Common myeloid progenitor, CD34-positive (primary cell): ENCODE measurements at regions not wholly inside any gene's neighbourhood (a gene's known extent, or its start where the extent isn't known, plus 50 kb on each side); places are given as distances from the start of the nearest gene placed in this dataset.

Experiments used
- CTCF ChIA-PET: fragments of 350-600 bp; sonication (Branson Sonifier 250); formaldehyde crosslinking; loops from one replicate; lab custom pipeline; 2021; ENCODE audit warnings: antibody characterized with exemption; lab: Charles Lee
- POLR2A ChIA-PET: fragments of 350-600 bp; sonication (Branson Sonifier 250); formaldehyde crosslinking; loops from one replicate; lab custom pipeline; 2021; ENCODE audit warnings: antibody characterized with exemption; lab: Charles Lee
- DNase-seq, 3 donors: peaks; one replicate each; pipeline versions ENCODE4 v3.0.0 to v3.0.0-alpha.2; 2013
- H3K27ac ChIP-seq, 2 experiments: 1 replicate in 1 of 2; 2 replicates in 1 of 2; pipeline ENCODE4 v1.7.0; 2013; ENCODE audit warnings: inconsistent platforms in 2 of 2, low read length in 2 of 2, mild to moderate bottlenecking in 2 of 2, low read depth in 1 of 2, moderate library complexity in 1 of 2; ENCODE audit not compliant: severe bottlenecking in 2 of 2, insufficient read depth in 1 of 2, poor library complexity in 1 of 2
- H3K27me3 ChIP-seq, 5 experiments: replicated peaks in 2 of 5; 1 replicate in 3 of 5; 2 replicates in 2 of 5; pipeline versions ENCODE4 v1.6.1 to v1.7.0; 2013; ENCODE audit warnings: low read length in 4 of 5, mild to moderate bottlenecking in 2 of 5, moderate library complexity in 2 of 5, inconsistent platforms in 1 of 5; ENCODE audit not compliant: insufficient read depth in 5 of 5, control insufficient read depth in 4 of 5
- H3K36me3 ChIP-seq, 4 experiments: 1 replicate in 2 of 4; 2 replicates in 2 of 4; pipeline versions ENCODE4 v1.6.1 to v1.7.0; 2013; ENCODE audit warnings: low read length in 3 of 4, control low read depth in 1 of 4, mild to moderate bottlenecking in 1 of 4; ENCODE audit not compliant: control insufficient read depth in 4 of 4, insufficient read depth in 4 of 4
- H3K4me1 ChIP-seq, 4 experiments: 1 replicate in 3 of 4; 2 replicates in 1 of 4; pipeline versions ENCODE4 v1.6.1 to v1.7.1; 2013; ENCODE audit warnings: low read length in 3 of 4, mild to moderate bottlenecking in 3 of 4, control low read depth in 1 of 4, inconsistent platforms in 1 of 4, moderate library complexity in 1 of 4; ENCODE audit not compliant: control insufficient read depth in 4 of 4, insufficient read depth in 4 of 4; ENCODE audit errors: control extremely low read depth in 1 of 4
- H3K4me3 ChIP-seq, 7 experiments: 1 replicate in 4 of 7; 2 replicates in 3 of 7; pipeline versions ENCODE4 v1.5.1 to v1.7.0; 2013; ENCODE audit warnings: mild to moderate bottlenecking in 7 of 7, low read length in 6 of 7, moderate library complexity in 6 of 7, inconsistent platforms in 2 of 7, low read depth in 2 of 7, control low read depth in 1 of 7; ENCODE audit not compliant: insufficient read depth in 4 of 7, control insufficient read depth in 1 of 7; ENCODE audit errors: extremely low read depth in 1 of 7
- H3K9me3 ChIP-seq, 5 experiments: 1 replicate in 4 of 5; 2 replicates in 1 of 5; pipeline versions ENCODE4 v1.6.1 to v1.7.1; 2013; ENCODE audit warnings: low read length in 4 of 5, mild to moderate bottlenecking in 2 of 5, inconsistent platforms in 1 of 5, low read depth in 1 of 5, moderate library complexity in 1 of 5; ENCODE audit not compliant: control insufficient read depth in 4 of 5, insufficient read depth in 2 of 5; ENCODE audit errors: control extremely low read depth in 1 of 5
- WGBS: methylation state at CpG from one replicate; pipeline ENCODE4 v1.1.5; 2013; ENCODE audit not compliant: insufficient coverage; 5-methylcytosine and 5-hydroxymethylcytosine counted together

- H3K4me1 ChIP-seq: no peaks in the 10 kb centered on the region
- H3K4me3 ChIP-seq: no peak overlapping the region
- peaks cover 0 to 5% (median 0%) of the 10 kb centered on the region in 5 experiments for H3K9me3 ChIP-seq
- no peaks in the 10 kb centered on the region for H3K36me3 ChIP-seq
- no peak for DNase-seq
- ChIA-PET POLR2A (no interaction called here), CTCF (no interaction called here)
- no peak overlapping the region for H3K27ac ChIP-seq
- H3K27me3 ChIP-seq: no peaks in the 10 kb centered on the region
- 100% methylated on average over 3 of the region's 3 CpGs for WGBS
Observed at GRCh38 chr1:164953815-164954214, 394.8 kb downstream of the PBX1 start.

DNA sequence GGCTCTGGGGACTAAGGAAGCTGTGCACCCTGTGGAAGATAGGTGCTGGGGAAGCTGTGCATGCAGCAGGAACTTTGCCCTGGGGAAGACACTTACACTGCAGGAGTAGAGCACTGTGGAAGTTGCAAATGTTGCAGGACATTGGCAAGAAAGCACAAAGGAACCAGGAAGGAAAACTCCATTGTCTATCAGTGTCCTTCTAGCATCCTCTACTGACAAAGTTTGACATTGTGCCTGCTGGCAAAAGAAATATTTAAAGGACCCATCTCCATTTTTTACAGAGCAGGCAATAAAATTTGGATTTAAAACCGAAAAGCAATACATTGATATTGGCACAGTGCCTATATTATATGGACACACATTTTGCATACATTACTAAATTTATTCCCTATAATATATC, 394.1 kb downstream of the PBX1 start:
- Histone ChIP-seq H3K4me3 (no peak overlapping the region), H3K9me3 (peaks cover 0 to 8% (median 4%) of the 10 kb centered on the region in 5 experiments), H3K36me3 (no peaks in the 10 kb centered on the region), H3K27ac (no peak overlapping the region), H3K4me1 (no peaks in the 10 kb centered on the region), H3K27me3 (no peaks in the 10 kb centered on the region)
- CTCF ChIA-PET: no interaction called here
- DNase-seq: no peak
- POLR2A ChIA-PET: no interaction called here
- no CpG with 5 or more reads among the region's 1 CpG for WGBS

GRCh38 chr1:164951508-164951907, 392.5 kb downstream of the PBX1 start:
- Histone ChIP-seq H3K36me3 (no peaks in the 10 kb centered on the region), H3K4me1 (no peaks in the 10 kb centered on the region), H3K9me3 (peaks cover 0 to 17% (median 4%) of the 10 kb centered on the region in 5 experiments), H3K4me3 (no peak overlapping the region), H3K27me3 (no peaks in the 10 kb centered on the region), H3K27ac (no peak overlapping the region)
- ChIA-PET CTCF (no interaction called here), POLR2A (no interaction called here)
- WGBS: 100% methylated on average over 3 of the region's 3 CpGs
- no peak for DNase-seq

- H3K27ac ChIP-seq: no peak overlapping the region
- POLR2A ChIA-PET: no interaction called here
- no peak overlapping the region for H3K4me3 ChIP-seq
- DNase-seq: peak in 2 of 3 donors; percentile 3 to 28
- H3K4me1 ChIP-seq: no peaks in the 10 kb centered on the region
- no peaks in the 10 kb centered on the region for H3K36me3 ChIP-seq
- CTCF ChIA-PET: no interaction called here
- H3K27me3 ChIP-seq: no peaks in the 10 kb centered on the region
- whole genome bisulfite sequencing: 64% methylated on average over 4 of the region's 5 CpGs
- H3K9me3 ChIP-seq: peaks cover 0 to 17% (median 4%) of the 10 kb centered on the region in 5 experiments
Observed at GRCh38 chr1:164950541-164950986, 391.6 kb downstream of the PBX1 start.

- H3K27me3 ChIP-seq: no peaks in the 10 kb centered on the region
- peaks cover 0 to 17% (median 4%) of the 10 kb centered on the region in 5 experiments for H3K9me3 ChIP-seq
- H3K36me3 ChIP-seq: no peaks in the 10 kb centered on the region
- DNase-seq: no peak
- no peak overlapping the region for H3K27ac ChIP-seq
- no peaks in the 10 kb centered on the region for H3K4me1 ChIP-seq
- ChIA-PET POLR2A (no interaction called here), CTCF (no interaction called here)
- no CpG with 5 or more reads among the region's 2 CpGs for WGBS
- H3K4me3 ChIP-seq: no peak overlapping the region
Observed at GRCh38 chr1:164949771-164950471, 390.9 kb downstream of the PBX1 start.

DNA sequence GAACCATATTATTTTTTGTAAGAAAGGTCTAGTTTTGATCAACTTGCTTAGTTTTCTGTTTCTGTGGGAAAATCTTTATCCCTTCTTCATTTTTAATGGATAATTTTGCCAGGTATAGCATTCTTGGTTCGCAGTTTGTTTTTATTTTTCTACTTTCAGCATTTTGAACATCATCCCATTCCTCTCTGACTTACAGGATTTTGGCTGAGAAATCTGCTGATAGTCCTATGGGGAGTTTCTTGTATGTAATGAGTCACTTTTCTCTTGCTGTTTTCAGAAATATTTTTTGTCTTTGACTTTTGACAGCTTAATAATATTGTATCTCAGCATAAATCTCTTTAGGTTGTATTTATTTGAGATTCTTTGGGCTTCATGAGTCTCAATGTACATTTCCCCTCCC, 389.1 kb downstream of the PBX1 start:
- no peaks in the 10 kb centered on the region for H3K4me1 ChIP-seq
- no peak for DNase-seq
- peaks cover 0 to 17% (median 4%) of the 10 kb centered on the region in 5 experiments for H3K9me3 ChIP-seq
- WGBS: no CpG with 5 or more reads among the region's 1 CpG
- no peak overlapping the region for H3K4me3 ChIP-seq
- H3K27ac ChIP-seq: no peak overlapping the region
- POLR2A ChIA-PET: no interaction called here
- CTCF ChIA-PET: no interaction called here
- no peaks in the 10 kb centered on the region for H3K27me3 ChIP-seq
- H3K36me3 ChIP-seq: no peaks in the 10 kb centered on the region

- whole genome bisulfite sequencing: 75% methylated on average over 1 of the region's 2 CpGs
- Histone ChIP-seq H3K36me3 (no peaks in the 10 kb centered on the region), H3K4me3 (no peak overlapping the region), H3K27me3 (peaks cover 0 to 6% (median 0%) of the 10 kb centered on the region in 5 experiments), H3K4me1 (no peaks in the 10 kb centered on the region), H3K9me3 (peaks cover 0 to 2% (median 0%) of the 10 kb centered on the region in 5 experiments), H3K27ac (no peak overlapping the region)
- ChIA-PET POLR2A (no interaction called here), CTCF (no interaction called here)
- DNase-seq: no peak
Observed at GRCh38 chr1:164937291-164937690, 378.3 kb downstream of the PBX1 start.
